ENCODE measurements at regions not wholly inside any gene's neighbourhood (a gene's known extent, or its start where the extent isn't known, plus 50 kb on each side); places are given as distances from the start of the nearest gene placed in this dataset.

DNA sequence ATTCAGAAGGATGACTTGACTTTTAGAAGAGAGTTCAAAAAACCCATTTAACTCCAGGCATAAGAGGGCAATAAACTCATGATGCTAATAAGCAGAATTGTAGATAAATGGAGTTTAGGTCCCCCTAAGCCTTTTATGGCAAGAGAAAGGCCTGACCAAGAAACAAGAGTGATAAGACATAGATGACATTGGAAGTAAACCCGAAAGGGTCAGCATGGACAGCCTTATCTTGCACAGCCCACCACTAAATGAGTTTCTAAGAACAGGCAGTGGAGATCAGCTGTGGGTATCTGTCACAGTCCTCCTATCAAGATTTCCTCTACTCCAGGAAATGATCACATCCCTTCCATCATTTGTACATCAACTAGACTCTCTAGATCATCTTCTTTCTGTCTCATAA lies 457.9 kb upstream of the ADAMTS9 start (continued):
- TF ChIP-seq CTCF (conservative IDR thresholded peaks at IDR 0.05; ENCODE audit: low read depth in 2 of 2): no peak

GRCh38 chr3:65144791-65145351 lies 457.1 kb upstream of the ADAMTS9 start:
- Mint-ChIP-seq H3K27ac (no peak overlapping the region), H3K36me3 (ENCODE audit: low read depth) (peaks cover 3% of the 10 kb centered on the region; the same call in 1 of the 3 replicates)

More at GRCh38 chr3:65144791-65145351, 457.1 kb upstream of the ADAMTS9 start:
- no peak overlapping the region for H2AFZ ChIP-seq
- no peak overlapping the region for H3K4me2 ChIP-seq
- TF ChIP-seq CREB1 (CRISPR knock-in tag; IDR thresholded peaks at IDR 0.05; ENCODE audit: low read depth): no peak
- TF ChIP-seq ZNF331 (CRISPR knock-in tag; IDR thresholded peaks at IDR 0.05; ENCODE audit: low read depth): no peak
- no peak for TF ChIP-seq EZH2 (IDR thresholded peaks at IDR 0.05; ENCODE audit: low read depth, unreplicated experiment)
- TF ChIP-seq JUNB (IDR thresholded peaks at IDR 0.05; ENCODE audit: unreplicated experiment): no peak
- TF ChIP-seq, protein P1, sequence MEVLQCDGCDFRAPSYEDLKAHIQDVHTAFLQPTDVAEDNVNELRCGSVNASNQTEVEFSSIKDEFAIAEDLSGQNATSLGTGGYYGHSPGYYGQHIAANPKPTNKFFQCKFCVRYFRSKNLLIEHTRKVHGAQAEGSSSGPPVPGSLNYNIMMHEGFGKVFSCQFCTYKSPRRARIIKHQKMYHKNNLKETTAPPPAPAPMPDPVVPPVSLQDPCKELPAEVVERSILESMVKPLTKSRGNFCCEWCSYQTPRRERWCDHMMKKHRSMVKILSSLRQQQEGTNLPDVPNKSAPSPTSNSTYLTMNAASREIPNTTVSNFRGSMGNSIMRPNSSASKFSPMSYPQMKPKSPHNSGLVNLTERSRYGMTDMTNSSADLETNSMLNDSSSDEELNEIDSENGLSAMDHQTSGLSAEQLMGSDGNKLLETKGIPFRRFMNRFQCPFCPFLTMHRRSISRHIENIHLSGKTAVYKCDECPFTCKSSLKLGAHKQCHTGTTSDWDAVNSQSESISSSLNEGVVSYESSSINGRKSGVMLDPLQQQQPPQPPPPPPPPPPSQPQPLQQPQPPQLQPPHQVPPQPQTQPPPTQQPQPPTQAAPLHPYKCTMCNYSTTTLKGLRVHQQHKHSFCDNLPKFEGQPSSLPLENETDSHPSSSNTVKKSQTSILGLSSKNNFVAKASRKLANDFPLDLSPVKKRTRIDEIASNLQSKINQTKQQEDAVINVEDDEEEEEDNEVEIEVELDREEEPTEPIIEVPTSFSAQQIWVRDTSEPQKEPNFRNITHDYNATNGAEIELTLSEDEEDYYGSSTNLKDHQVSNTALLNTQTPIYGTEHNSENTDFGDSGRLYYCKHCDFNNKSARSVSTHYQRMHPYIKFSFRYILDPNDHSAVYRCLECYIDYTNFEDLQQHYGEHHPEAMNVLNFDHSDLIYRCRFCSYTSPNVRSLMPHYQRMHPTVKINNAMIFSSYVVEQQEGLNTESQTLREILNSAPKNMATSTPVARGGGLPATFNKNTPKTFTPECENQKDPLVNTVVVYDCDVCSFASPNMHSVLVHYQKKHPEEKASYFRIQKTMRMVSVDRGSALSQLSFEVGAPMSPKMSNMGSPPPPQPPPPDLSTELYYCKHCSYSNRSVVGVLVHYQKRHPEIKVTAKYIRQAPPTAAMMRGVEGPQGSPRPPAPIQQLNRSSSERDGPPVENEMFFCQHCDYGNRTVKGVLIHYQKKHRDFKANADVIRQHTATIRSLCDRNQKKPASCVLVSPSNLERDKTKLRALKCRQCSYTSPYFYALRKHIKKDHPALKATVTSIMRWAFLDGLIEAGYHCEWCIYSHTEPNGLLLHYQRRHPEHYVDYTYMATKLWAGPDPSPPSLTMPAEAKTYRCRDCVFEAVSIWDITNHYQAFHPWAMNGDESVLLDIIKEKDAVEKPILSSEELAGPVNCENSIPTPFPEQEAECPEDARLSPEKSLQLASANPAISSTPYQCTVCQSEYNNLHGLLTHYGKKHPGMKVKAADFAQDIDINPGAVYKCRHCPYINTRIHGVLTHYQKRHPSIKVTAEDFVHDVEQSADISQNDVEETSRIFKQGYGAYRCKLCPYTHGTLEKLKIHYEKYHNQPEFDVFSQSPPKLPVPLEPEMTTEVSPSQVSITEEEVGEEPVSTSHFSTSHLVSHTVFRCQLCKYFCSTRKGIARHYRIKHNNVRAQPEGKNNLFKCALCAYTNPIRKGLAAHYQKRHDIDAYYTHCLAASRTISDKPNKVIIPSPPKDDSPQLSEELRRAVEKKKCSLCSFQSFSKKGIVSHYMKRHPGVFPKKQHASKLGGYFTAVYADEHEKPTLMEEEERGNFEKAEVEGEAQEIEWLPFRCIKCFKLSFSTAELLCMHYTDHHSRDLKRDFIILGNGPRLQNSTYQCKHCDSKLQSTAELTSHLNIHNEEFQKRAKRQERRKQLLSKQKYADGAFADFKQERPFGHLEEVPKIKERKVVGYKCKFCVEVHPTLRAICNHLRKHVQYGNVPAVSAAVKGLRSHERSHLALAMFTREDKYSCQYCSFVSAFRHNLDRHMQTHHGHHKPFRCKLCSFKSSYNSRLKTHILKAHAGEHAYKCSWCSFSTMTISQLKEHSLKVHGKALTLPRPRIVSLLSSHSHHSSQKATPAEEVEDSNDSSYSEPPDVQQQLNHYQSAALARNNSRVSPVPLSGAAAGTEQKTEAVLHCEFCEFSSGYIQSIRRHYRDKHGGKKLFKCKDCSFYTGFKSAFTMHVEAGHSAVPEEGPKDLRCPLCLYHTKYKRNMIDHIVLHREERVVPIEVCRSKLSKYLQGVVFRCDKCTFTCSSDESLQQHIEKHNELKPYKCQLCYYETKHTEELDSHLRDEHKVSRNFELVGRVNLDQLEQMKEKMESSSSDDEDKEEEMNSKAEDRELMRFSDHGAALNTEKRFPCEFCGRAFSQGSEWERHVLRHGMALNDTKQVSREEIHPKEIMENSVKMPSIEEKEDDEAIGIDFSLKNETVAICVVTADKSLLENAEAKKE (CRISPR knock-in tag; IDR thresholded peaks at IDR 0.05): no peak
- TF ChIP-seq, protein P2, sequence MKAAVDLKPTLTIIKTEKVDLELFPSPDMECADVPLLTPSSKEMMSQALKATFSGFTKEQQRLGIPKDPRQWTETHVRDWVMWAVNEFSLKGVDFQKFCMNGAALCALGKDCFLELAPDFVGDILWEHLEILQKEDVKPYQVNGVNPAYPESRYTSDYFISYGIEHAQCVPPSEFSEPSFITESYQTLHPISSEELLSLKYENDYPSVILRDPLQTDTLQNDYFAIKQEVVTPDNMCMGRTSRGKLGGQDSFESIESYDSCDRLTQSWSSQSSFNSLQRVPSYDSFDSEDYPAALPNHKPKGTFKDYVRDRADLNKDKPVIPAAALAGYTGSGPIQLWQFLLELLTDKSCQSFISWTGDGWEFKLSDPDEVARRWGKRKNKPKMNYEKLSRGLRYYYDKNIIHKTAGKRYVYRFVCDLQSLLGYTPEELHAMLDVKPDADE (IDR thresholded peaks at IDR 0.05): no peak
- no peak for TF ChIP-seq NANOG (IDR thresholded peaks at IDR 0.05; ENCODE audit: borderline replicate concordance)
- TF ChIP-seq CTCF (conservative IDR thresholded peaks at IDR 0.05; ENCODE audit: low read depth in 2 of 2): no peak
- no peak for TF ChIP-seq ZNF114 (CRISPR knock-in tag; IDR thresholded peaks at IDR 0.05)
- TF ChIP-seq STAT1 (IDR thresholded peaks at IDR 0.05; ENCODE audit: unreplicated experiment): no peak
- no peak for TF ChIP-seq EZH2phosphoT487 (IDR thresholded peaks at IDR 0.05; ENCODE audit: unreplicated experiment)
- no peak overlapping the region for H3K4me3 ChIP-seq
- H3K9me2 ChIP-seq (ENCODE audit: insufficient read depth): peaks cover 9% of the 10 kb centered on the region
- no peaks in the 10 kb centered on the region for H3K36me3 ChIP-seq (ENCODE audit: insufficient read depth)
- peaks cover 4% of the 10 kb centered on the region for H3K27me3 Mint-ChIP-seq (ENCODE audit: insufficient read depth, low read depth, poor library complexity)
- no peaks in the 10 kb centered on the region for H3F3A ChIP-seq (replicated peaks; ENCODE audit: low read depth)
- no peaks in the 10 kb centered on the region; the same call in 2 of the 3 replicates for H3K9me3 Mint-ChIP-seq
- H3K4me3 Mint-ChIP-seq: no peak overlapping the region
- H3K27ac ChIP-seq (ENCODE audit: low read depth): no peak overlapping the region
- no peaks in the 10 kb centered on the region for H3K79me2 ChIP-seq (replicated peaks; ENCODE audit: insufficient read depth)
- ATAC-seq (no peak), DNase-seq (ENCODE audit: low spot score) (no peak)
- H3K4me1 ChIP-seq (ENCODE audit: insufficient read depth): peaks cover 35% of the 10 kb centered on the region
- H4K20me1 ChIP-seq (replicated peaks; ENCODE audit: insufficient read depth): no peaks in the 10 kb centered on the region
- H3K27me3 ChIP-seq (ENCODE audit: insufficient read depth): no peaks in the 10 kb centered on the region
- H3K4me1 Mint-ChIP-seq: peaks cover 39% of the 10 kb centered on the region
